Heart left ventricle (tissue), 13 donors: ENCODE measurements at regions not wholly inside any gene's neighbourhood (a gene's known extent, or its start where the extent isn't known, plus 50 kb on each side); places are given as distances from the start of the nearest gene placed in this dataset.

ENCODE experiments used
- POLR2A ChIP-seq, 2 donors: fragments of 450-650 bp; IDR thresholded peaks; one replicate each; pipeline ENCODE4 v1.6.1; 2017; ENCODE audit warnings: antibody characterized with exemption in 2 of 2, mild to moderate bottlenecking in 2 of 2, moderate library complexity in 2 of 2
- TF ChIP-seq, protein P1 (sequence below), 12 donors: fragments of 200-600 bp; sonication (generic) in 4 of 12; IDR thresholded peaks; one replicate each; pipeline versions ENCODE4 v1.5.0 to v1.8.0; 2018 to 2022; ENCODE audit warnings: antibody characterized with exemption in 12 of 12, mild to moderate bottlenecking in 5 of 12
- donor health status: ischemic (EF 13 %, LVEDD 7.1; RV severe dilation, severe dysfunction).
- donor health status: DM: no; HTN: yes; CAD: no.
- donor health status: DM: no; HTN: no; CAD: no.
- donor health status: ischemic (EF 25% LVEDD 6.9; RV normal size, moderate dysfunction).
- donor health status: ischemic (EF 25% LVEDD 5.7; RV mildly dilated, moderate dysfunction).
- donor health status: ischemic (EF 35%, LVEDD 5.7; RV mildly dilated, moderate dysfunction).
- donor health status: nonischemic (EF 11% LVEDD 7.7; RV severe dilation, severe dysfunction).
- donor health status: DM: yes; HTN: yes; CAD: no.
- donor health status: PGD.
- donor health status: ischemic (EF 29% LVEDD 5.4; RV normal size, mild dysfunction).
- donor health status: nonischemic (EF 23%, LVEDD 6.1; RV moderate dilation, normal function).

GRCh38 chr6:138714493-138714892 is 59.1 kb upstream of the CCDC28A start:
- TF ChIP-seq, protein P1, sequence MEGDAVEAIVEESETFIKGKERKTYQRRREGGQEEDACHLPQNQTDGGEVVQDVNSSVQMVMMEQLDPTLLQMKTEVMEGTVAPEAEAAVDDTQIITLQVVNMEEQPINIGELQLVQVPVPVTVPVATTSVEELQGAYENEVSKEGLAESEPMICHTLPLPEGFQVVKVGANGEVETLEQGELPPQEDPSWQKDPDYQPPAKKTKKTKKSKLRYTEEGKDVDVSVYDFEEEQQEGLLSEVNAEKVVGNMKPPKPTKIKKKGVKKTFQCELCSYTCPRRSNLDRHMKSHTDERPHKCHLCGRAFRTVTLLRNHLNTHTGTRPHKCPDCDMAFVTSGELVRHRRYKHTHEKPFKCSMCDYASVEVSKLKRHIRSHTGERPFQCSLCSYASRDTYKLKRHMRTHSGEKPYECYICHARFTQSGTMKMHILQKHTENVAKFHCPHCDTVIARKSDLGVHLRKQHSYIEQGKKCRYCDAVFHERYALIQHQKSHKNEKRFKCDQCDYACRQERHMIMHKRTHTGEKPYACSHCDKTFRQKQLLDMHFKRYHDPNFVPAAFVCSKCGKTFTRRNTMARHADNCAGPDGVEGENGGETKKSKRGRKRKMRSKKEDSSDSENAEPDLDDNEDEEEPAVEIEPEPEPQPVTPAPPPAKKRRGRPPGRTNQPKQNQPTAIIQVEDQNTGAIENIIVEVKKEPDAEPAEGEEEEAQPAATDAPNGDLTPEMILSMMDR (IDR thresholded peaks at IDR 0.05) = no peak
- no peak for TF ChIP-seq POLR2A (IDR thresholded peaks at IDR 0.05)
